HG03575 (cell line): ENCODE measurements at regions not wholly inside any gene's neighbourhood (a gene's known extent, or its start where the extent isn't known, plus 50 kb on each side); places are given as distances from the start of the nearest gene placed in this dataset.

Experiments used
- ATAC-seq: cut with Tn5 transposase; IDR thresholded peaks from one replicate; pipeline ENCODE4 v1.9.1; 2021; ENCODE audit not compliant: unreplicated experiment, insufficient number of reproducible peaks, low FRiP score; ENCODE audit errors: extremely low read depth

DNA sequence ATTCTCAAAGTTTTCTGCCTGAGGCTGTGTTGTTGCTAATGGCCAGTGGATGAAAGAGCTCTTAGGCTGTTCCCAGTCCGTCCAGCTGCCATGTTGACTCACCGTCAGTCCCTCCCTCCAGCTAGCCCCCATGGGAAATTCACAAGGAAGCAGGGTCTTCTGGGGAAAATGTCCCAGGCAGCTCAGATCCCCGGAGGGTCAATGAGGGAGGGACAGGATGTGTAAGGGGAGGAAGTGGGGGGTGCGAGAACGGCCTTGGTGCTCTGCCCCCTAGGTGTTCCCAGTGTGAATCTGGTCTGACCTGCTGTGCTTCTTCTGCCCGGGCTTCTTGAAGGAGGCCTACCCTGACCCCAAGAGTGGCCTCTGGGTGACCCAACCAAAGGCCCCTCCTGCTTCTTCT lies 65.9 kb downstream of the CEBPB start:
- ATAC-seq: no peak

DNA sequence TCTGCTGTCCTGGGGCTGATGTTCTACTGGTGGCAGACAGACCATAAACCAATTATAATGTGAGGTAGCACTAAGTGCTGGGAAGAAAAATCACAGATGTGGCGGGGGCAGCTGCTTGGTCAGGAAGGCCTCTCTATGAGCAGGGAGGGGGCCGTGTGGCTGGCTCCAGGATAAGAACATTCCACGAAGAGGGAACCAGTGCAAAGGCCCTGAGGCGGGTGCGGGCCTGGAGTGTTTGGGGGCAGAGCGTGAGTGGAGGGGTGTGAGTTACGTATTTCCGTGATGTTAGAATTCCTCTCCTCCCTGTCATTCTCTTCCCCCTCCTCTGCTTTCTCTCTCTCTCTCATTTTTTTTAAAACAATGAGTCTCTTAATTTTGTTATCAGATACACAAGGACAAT lies 67.2 kb downstream of the CEBPB start:
- no peak for ATAC-seq

DNA sequence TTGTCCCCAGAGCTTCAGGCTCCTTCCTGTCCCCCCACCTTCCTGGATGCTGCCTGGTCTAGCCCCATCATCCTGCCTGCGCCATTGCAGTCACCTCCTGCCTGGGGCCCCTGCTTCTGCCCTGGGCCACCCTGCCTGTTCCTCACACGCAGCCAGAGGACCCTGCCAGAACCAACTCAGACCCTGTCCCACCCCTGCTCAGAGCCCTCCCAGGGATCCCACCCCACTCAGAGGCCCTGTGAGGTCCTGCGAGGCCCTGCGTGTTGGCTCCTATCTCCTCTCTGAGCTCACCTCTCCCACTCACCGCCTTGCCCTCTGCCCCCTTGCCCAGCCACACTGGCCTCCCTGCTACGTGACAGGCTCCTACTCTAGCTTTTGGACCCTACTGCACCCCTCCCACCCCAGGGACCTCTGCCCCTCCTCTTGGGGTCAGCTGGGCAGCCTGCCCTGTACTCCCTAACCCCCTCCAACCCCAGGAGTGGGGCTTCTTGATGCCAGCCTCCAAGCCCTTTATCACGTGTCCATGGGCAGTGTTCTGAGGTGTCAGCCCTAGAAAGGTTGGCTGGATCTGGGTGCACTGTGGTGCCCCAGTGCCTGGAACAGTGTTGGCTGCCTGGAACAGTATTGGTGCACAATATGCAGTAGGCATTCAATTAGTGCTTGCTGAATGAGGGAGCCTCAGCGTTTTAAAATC lies 68.3 kb downstream of the CEBPB start:
- ATAC-seq: no peak

DNA sequence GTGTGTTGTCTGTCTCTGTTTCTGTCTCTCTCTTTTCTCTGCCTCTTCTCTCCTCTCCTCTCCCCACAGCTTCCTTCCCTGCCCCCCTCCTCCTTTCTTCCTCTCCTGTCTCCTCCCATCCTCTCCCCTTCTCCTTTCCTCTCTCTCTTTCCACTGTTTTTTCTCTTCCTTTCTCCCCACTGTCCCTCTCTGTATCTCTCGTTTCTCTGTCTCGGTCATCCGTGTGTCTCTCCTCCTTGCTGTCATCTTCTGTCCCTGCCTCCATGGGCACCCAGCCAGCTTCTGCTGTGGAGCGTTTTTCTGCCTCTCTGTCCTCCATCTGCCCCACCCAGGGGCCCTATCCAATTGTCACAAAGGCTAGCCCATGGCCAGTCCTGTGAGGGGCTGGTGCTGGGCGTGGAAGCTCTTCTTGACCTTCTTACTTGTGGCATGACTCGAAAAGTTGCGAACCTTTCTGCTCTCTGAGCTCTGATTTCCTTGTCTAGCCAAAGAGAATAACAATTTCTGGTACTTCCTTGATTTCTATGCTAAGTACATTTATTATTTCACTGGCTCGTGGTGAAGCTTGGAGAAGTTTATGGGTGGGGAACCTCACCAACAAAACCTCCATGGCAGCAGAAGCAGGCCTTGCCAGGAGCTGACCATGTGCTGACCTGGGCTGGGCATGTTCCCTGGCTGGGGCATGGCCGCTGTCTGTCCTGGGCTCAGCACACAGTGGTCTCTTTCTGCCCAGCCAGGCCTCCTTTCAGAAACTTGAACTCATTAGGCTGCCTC lies 69.3 kb downstream of the CEBPB start:
- no peak for ATAC-seq

DNA sequence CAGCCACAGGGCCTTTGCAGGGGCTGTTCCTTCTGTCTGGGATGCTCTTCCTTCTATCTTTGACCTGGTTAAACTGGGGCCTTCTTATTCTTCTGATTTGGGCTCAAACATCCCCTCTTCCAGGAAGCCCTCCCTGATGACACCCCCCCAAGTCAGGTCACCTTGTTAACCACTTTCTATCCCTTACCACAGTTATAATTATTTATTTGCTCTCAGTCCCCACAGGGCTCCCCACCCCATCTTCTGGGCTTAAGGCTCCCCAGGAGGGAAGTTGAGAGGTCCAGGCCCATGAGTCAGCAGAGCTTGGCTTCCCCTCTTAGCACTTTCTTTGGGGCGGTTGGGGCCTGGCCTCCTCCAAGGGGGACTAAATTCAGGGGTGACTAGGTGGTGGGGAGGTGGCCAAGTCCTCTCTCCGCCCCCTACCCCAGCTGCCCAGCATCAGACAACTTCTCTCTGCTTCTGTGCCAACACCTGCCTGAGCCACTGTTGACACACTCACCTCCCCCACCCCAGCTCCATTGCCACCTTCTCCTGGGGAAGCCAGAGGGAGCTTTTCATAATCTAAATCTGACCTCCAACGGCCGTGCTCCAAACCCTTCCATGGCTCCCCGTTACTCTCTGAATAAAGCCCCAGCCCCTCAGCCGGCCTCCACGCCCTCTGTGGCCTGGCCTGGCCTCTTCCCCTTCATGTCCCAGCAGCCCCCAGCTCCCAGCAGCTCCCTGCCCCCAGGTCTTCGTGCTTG lies 70.0 kb downstream of the CEBPB start:
- no peak for ATAC-seq

DNA sequence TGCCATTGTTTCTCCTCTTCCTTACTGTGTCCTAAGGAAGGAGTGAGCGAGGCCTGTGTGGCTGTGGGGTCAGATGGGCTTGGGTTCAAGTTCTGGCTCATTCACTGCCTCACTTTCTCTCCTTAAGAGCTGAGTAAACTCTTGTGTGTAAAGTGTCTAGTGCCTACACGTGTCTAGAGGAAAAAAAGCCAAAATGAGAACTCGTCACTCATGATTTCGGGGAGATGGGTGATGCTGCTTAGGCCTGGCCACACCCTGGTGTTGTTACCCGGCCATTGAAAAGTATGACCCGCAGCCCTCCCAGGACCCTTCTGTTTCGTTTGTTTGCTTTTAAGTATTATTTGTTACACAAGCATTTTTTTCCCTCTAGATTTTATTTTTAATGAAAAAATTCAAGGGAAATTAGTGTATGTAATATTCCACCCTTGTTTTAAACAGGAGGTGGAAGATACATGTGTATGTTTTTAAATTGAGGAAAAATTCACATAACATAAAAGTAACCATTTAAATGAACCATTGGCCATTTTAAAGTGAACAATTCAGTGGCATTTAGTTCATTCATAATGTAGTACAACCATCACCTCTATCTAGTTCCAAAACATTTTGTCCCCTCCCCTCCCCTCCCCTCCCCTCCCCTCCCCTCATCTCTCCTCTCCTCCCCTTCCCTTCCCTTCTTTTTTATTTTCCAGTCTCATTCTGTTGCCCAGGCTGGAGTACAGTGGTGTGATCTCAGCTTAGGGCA lies 71.0 kb downstream of the CEBPB start:
- ATAC-seq: no peak

DNA sequence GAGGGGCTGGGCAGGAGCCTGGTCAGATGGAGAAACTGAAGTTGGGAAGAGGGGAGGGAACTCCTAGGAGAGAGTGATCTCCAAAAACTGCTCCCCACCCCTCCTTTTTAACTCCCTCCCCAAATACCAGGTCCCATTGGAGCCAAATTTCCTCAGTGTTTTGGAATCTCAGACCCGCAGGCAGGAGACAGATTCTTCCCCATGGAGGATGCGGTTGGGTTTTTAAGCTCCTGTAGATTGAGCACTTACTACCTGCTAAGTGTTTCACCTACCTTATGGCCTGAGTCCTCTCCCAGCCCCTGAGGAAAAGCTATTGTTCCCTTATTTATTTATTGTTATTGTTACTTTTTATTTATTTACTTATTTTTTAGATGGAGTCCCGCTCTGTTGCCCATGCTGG lies 73.2 kb downstream of the CEBPB start:
- no peak for ATAC-seq

DNA sequence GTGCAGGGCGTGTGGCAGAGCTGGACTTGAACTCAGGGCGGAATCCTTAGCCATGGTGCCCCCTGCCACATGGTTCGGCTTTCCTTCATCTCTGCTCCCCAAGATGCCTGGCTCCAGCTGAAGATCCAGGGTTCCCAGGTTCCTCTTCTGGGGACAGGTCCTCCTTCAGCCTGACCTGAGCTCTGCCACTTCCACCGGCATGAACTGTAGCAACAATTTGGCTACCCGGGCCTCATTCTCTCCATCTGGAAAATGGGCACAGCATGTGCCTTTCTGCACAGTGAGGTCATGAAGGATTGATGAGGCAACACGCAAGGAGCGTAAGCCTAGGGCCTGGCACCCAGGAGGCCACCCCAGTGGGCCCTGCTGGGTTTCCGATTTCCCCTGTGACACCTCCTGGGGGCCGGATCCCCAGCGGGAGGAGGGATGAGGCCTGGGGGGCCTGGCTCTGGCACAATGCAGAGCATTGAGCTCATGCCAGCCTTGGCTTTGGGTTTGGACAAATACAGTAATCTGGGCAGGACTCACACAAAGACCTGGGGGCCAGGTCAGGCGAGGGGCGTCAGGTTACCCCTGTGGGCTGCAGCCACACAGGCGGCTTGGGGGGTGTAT lies 74.0 kb downstream of the CEBPB start:
- no peak for ATAC-seq

DNA sequence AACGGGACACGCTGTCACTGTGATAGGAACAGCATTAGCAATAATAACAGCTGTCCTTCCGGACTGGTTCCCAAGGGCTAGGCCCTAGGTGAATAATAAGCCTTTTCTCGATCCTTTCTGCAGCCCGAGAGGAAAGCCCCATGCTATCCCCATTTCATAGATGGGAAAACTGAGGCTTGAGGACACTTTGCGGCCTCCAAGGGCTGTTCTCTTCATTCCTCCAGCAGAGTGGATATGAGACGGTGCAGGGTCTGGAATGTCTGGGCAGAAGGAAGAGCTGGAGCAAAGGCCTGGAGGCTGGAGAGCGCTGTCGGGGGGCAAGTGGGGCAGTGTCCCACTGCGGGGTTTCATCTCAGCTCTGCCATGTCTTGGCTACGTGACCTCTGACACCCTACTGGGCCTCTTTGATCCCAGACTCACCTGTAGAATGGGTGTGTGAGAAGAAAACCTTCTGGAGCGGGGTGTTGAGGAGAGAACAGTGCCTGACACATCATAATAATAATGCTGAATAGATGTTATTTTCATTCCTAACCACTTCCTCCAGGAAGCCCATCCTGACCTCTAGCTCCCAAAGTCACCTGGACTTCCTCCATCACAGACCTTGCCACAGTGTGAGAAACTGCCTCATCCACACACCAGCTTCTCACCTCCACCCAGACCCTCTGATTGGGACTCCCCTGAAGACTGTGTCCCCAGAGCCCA lies 74.8 kb downstream of the CEBPB start:
- no peak for ATAC-seq

DNA sequence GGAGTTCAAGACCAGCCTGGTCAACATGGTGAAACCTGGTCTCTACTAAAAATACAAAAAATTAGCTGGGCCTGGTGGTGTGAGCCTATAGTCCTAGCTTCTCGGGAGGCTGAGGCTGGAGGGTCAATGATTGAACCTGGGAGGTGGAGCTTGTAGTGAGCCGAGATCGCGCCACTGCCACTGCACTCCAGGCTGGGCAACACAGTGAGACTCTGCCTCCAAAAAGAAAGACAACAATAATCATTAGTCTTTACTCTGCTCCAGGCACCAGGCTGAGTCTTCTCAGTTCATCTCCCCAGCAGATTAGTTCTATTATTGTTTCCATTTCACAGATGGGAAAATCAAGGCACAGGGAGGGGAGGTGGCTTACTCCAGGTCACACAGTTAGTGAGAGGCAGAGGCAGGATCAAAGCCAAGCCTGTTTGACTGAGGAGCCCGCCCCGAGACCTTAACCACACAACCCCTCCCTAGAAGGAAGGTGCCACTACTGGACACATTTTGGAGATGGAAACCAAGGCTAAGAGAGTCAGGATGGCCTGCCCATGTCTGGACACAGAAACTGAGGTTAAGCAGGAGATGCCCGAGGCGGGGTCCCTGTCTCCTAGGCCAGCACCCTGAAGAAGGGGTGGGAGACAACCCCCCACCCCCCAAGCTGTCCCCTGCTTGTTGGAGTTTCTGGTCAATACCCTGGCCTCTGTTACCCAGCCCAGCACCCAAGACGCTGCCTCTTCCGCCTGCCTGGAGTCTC lies 75.8 kb downstream of the CEBPB start:
- ATAC-seq: no peak

DNA sequence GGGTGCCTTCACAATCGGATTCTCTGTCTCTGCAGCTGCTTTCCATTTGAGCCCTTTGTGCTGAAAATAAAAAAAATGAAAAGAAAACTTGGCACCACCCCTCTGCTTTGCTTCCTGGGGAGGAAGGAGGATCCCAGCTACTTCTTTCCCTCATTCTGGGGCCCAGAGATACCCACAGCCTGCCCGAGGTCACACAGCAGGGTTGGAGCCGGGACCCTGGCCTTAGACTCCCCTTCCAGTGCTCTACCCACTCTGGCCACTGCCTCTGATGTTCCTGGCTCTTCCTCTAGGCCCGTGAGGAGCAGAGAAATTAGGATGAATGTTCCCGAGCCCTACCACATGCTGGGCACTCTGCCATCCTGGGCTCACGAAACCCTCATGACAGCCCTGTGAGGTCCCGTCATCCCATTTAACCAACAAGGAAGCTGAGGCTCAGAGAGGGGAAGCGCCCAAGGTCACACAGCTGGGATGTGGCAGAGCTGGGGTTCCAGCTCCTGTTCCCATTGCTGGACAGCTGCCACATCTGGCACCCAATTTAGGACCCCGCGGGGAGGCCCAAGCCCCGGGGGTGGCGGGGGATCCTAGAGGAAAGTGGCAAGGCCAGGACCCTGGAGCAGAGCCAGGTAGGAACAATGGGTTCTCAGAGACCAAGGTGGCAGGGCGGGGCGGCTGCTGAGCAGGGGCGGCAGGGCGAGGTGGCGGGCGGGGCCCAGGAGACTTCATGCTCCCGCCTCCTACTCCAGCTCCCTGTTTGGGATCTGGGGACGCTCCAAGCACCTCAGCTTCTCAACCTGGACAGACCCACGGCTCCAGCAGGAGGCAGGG lies 76.6 kb downstream of the CEBPB start:
- ATAC-seq: no peak

DNA sequence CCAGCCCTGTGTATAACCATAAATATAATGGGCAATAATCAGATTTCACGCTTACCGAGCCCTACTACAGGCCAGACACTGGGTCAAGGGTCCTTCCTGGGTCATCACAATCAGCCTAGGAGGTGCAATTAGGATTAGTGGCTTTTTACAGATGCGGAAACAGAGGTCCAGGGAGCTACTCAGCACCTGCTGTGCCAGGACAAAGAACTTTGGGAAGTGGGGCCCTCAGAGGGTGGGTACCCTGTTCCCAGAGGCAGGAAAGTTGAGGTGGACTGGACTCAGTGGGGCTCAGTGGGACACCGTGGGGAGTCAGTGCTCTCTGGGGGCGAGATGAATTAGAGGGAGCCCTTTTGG lies 77.2 kb downstream of the CEBPB start:
- no peak for ATAC-seq

DNA sequence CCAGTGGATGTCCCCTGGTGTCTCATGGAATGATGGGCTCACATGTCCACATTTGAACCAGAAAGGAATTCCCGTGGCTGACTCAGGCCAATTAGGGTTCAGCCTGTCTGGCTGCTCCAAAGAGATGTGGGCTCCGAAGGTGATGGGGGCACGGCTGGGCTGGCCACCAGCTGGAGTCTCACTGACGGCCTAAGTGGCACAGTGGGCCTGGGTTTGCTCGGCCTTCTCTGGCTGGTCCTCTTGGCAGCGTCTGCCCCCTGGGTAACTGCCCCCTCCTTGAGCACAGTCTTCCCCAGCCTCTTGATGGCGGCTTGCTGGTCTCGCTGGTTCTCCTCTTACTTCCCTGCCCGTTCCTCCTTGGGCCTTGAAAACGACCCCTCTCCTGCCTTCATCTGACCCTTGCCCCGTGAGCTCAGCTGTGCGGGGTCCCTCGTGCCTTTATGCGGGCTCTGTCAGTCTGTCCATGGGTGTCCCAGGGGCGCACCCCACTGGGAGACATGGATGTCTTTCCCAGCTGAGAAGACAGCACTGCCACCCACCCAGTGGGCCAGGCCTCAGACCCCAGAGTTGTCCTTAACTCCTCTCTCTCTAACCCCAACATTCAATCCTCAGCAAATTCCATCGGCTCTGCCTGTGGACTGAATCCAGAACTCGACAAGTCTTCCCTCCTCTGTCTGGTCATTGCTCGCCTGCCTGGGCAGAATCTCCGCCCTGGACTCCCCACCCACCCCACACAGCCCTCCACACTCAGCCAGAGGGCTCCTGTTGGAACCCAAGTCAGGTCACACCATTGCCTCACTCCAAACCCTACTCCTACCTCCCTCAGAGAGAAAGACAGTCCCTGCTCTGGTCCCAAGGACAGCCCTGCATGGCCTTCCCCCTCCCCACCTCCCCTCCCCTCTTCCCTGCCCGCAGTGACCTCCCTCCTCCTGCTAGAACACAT lies 78.7 kb downstream of the CEBPB start:
- ATAC-seq: no peak

DNA sequence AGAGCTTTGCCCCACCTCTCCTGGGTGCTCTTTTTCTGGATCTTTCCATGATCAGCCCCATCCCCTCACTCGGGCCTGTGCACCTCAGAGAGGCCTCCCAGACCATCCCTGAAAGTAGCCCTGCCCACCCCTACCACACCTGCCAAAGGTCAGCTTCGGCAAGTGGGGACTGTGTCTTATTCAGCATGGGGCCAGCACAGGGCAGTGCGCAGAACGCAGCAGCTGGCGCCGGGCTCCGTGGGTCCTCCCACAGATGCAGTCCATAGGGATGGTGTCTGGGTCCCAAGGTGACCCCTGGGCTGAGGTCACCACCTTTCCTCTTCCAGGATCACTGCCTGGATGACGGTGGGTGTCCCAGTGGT lies 79.4 kb downstream of the CEBPB start:
- no peak for ATAC-seq

DNA sequence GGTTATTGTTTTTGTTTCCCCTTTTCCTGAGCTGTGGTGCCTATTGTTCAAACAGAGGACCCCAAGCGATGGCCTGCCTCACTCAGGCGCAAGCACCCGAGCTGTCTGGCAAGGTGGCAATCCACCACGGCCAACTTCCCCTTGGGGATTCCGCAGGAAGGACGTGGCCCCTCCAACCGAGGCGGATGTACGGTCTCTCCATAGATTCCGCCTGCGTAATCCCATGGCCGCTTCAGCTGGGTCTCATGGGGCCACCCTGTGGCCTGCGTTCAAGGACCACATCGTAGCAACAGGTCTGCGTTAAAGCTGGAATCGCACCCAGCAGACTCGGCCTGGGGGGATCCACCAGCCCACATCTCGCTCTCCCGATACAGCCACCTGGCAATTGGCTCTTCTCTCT lies 79.9 kb downstream of the CEBPB start:
- no peak for ATAC-seq

DNA sequence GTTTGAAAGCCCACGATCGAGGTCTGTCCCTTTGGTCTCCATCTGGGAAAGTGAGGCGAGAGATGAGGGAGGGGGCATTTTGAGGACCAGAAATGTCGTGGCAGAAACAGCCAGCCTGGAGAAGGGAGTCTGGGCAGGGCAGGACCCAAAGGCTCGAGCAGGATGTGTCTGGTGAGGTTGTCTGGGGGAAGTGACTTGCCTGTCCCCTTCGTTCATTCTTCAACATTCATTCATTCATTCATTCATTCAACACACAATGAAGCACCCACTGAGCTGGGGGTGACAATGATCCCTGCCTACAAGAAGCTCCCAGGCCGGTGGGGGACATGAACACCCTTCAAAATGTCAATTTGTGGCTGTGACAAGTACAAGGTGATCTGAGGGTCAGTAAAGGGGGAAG lies 80.5 kb downstream of the CEBPB start:
- ATAC-seq: no peak
